ENCODE measurements at regions not wholly inside any gene's neighbourhood (a gene's known extent, or its start where the extent isn't known, plus 50 kb on each side); places are given as distances from the start of the nearest gene placed in this dataset.

GRCh38 chr14:97251491-97252155 lies 454.4 kb downstream of the VRK1 start:
- no peak for TF ChIP-seq CTCF (IDR thresholded peaks at IDR 0.05)
- no peak for TF ChIP-seq POLR2AphosphoS5 (IDR thresholded peaks at IDR 0.05)
